Right atrium auricular region (tissue), 2 donors: ENCODE measurements at regions not wholly inside any gene's neighbourhood (a gene's known extent, or its start where the extent isn't known, plus 50 kb on each side); places are given as distances from the start of the nearest gene placed in this dataset.

Experiments used
- DNase-seq: peaks from one replicate; pipeline ENCODE4 v3.0.0-alpha.2; 2019; ENCODE audit warnings: low spot score
- H3K27ac ChIP-seq, 2 donors: fragments of 200-600 bp; sonication (generic); 1 replicate in 1 of 2; 2 replicates in 1 of 2; pipeline ENCODE4 v1.5.1; 2016 to 2019
- H3K27me3 ChIP-seq, 2 donors: fragments of 200-600 bp; sonication (generic); one replicate each; pipeline versions ENCODE4 v1.5.1 to v1.6.0; 2017 to 2019
- H3K36me3 ChIP-seq: fragments of 200-600 bp; sonication (generic); one replicate; pipeline ENCODE4 v1.5.1; 2016
- H3K4me1 ChIP-seq, 2 donors: fragments of 200-600 bp; sonication (generic); one replicate each; pipeline versions ENCODE4 v1.5.1 to v1.6.0; 2017 to 2019
- H3K4me3 ChIP-seq, 2 donors: fragments of 200-600 bp; sonication (generic); 1 replicate in 1 of 2; 2 replicates in 1 of 2; pipeline ENCODE4 v1.5.1; 2017 to 2019; ENCODE audit warnings: mild to moderate bottlenecking in 1 of 2, moderate library complexity in 1 of 2
- H3K9me3 ChIP-seq, 2 donors: fragments of 200-600 bp; sonication (generic); one replicate each; pipeline ENCODE4 v1.5.1; 2019
- CTCF ChIP-seq, 2 donors: fragments of 200-600 bp; sonication (generic); IDR thresholded peaks; one replicate each; pipeline ENCODE4 v1.5.1; 2019; ENCODE audit warnings: antibody characterized with exemption in 2 of 2

- Histone ChIP-seq H3K4me1 (no peaks in the 10 kb centered on the region), H3K9me3 (peaks cover 0 to 24% of the 10 kb centered on the region in 2 donors), H3K27me3 (no peaks in the 10 kb centered on the region), H3K36me3 (no peaks in the 10 kb centered on the region), H3K4me3 (no peak overlapping the region), H3K27ac (no peak overlapping the region)
- DNase-seq = no peak
- TF ChIP-seq CTCF (IDR thresholded peaks at IDR 0.05) = no peak
Observed at GRCh38 chr10:78124167-78124566, 90.5 kb downstream of the RPS24 start.

DNA sequence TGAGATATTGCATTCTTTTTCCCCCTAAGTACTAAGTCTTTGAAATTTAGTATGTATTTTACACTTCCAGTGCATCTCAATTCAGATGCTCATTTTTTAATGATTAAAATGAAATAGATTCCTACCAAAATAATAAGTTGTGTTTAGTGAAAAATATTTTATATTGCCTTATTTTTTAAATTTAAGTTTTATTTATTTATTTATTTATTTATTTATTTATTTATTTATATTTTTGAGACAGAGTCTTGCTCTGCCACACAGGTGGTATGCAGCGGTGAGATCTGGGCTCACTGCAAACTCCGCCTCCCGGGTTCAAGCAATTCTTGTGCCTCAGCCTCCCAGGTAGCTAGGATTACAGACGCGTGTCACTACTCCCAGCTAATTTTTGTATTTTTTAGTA lies 95.5 kb downstream of the RPS24 start:
- Histone ChIP-seq H3K27me3 (no peaks in the 10 kb centered on the region), H3K36me3 (no peaks in the 10 kb centered on the region), H3K27ac (no peak overlapping the region), H3K9me3 (no peaks in the 10 kb centered on the region), H3K4me3 (no peak overlapping the region), H3K4me1 (no peaks in the 10 kb centered on the region)
- no peak for TF ChIP-seq CTCF (IDR thresholded peaks at IDR 0.05)
- no peak for DNase-seq

DNA sequence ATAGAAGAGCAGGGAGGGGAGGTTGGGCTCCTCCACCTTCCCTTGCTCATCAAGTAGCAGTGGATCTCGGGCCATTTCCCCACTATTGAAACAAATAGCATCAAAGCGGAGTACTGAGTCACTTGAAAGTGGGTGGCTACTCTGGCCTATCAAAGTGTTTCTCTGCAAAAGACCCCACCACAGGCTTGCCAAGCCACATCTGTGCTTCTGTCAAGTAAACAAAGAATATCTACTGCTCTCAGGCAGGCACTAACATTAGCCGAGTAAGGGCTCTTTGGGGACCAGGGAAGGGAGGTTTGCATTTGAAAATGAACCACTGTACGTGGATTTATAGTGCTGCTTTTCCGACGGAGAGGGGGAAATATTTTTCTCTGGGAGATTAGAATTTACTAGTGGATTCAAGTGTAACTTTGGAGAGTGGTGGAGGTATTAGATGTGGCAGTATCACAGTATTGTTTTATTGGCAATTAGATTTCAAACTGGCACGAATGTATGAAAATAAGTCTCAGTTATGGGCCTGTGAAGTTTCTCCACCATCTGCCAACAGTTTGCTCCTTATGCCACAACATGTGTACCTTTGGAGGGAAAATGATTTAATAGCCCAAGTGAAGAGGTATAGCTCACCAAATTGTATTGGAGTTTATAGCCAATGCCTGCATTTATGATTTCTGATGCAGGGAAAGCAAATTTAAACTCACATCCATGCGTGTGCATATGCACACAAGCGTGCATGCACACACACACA lies 97.5 kb downstream of the RPS24 start:
- DNase-seq = no peak
- TF ChIP-seq CTCF (IDR thresholded peaks at IDR 0.05) = no peak
- H3K27ac ChIP-seq = no peak overlapping the region
- H3K4me3 ChIP-seq = no peak overlapping the region
- H3K9me3 ChIP-seq = no peaks in the 10 kb centered on the region
- H3K36me3 ChIP-seq = no peaks in the 10 kb centered on the region
- no peaks in the 10 kb centered on the region for H3K27me3 ChIP-seq
- no peaks in the 10 kb centered on the region for H3K4me1 ChIP-seq

DNA sequence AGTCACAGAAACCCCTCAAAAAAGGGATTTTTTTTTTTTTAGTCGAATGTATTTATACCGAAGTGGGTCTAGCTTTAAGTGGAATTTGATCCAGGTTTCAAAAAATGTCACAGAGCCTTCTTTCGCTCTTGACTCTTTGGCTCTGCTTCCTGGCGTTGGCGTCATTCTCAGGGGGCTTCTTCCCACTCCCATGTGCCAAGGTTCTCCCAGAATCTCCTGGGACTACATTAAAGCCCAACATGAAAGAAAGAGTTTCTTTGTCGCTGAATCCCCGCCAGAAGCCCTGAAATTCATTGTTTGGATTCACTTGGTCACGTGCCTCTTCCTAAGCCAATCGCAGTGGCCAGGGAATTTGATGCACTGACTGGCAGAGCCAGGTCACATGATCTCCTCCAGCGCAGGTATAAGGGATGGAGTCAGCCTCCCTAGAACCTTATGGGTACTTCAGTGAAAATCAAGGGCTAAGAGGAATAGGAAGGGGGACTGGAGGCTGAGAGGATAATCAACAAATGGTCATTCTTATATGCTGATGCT lies 101.2 kb downstream of the RPS24 start:
- Histone ChIP-seq H3K27ac (no peak overlapping the region), H3K4me3 (no peak overlapping the region), H3K9me3 (no peaks in the 10 kb centered on the region), H3K27me3 (no peaks in the 10 kb centered on the region), H3K36me3 (no peaks in the 10 kb centered on the region), H3K4me1 (peaks cover 0 to 8% of the 10 kb centered on the region in 2 donors)
- DNase-seq = no peak
- no peak for TF ChIP-seq CTCF (IDR thresholded peaks at IDR 0.05)

DNA sequence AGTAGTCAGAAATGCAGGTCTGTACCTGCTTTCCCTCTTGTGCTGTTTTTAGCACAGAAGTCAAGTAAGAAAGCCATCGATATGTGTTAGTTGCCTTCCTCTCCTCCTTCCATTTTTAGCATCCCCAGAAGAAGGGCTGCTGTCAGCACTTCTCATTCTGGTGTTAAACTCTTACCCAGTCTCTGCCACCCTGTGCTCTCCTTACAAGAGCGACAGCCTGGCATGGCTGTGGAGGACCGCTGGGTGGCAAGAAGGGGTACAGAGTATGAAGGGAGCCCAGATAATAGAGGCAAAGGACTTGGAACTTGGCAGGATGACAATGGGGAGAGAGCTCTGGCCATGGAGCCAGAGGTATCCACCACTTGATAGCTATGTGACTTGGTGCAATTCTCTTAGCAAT lies 103.5 kb downstream of the RPS24 start:
- Histone ChIP-seq H3K27me3 (no peaks in the 10 kb centered on the region), H3K9me3 (no peaks in the 10 kb centered on the region), H3K27ac (no peak overlapping the region), H3K4me1 (peaks cover 0 to 10% of the 10 kb centered on the region in 2 donors), H3K36me3 (no peaks in the 10 kb centered on the region), H3K4me3 (no peak overlapping the region)
- DNase-seq = no peak
- TF ChIP-seq CTCF (IDR thresholded peaks at IDR 0.05) = no peak

GRCh38 chr10:78139341-78139740 lies 105.7 kb downstream of the RPS24 start:
- H3K36me3 ChIP-seq = no peaks in the 10 kb centered on the region
- peaks cover 0 to 10% of the 10 kb centered on the region in 2 donors for H3K4me1 ChIP-seq
- H3K4me3 ChIP-seq = no peak overlapping the region
- no peak for TF ChIP-seq CTCF (IDR thresholded peaks at IDR 0.05)
- H3K27ac ChIP-seq = no peak overlapping the region
- DNase-seq = no peak
- no peaks in the 10 kb centered on the region for H3K9me3 ChIP-seq
- no peaks in the 10 kb centered on the region for H3K27me3 ChIP-seq
